NCI-H1930 (cell line): ENCODE measurements at regions not wholly inside any gene's neighbourhood (a gene's known extent, or its start where the extent isn't known, plus 50 kb on each side); places are given as distances from the start of the nearest gene placed in this dataset.

Experiments
- DNase-seq, 2 experiments: peaks; one replicate each; lab custom pipeline; 2025; lab: John Stamatoyannopoulos, UW

GRCh38 chr6:104321301-104321700 is 538.4 kb downstream of the HACE1 start:
- no peak for DNase-seq

GRCh38 chr6:104320896-104321295 is 538.8 kb downstream of the HACE1 start:
- no peak for DNase-seq

- no peak for DNase-seq
These were observed 546.9 kb downstream of the HACE1 start for GRCh38 chr6:104312851-104313250.

GRCh38 chr6:104306211-104306610 is 553.5 kb downstream of the HACE1 start:
- DNase-seq, result no peak

GRCh38 chr6:104305206-104305605 is 554.5 kb downstream of the HACE1 start:
- DNase-seq, result no peak

- no peak for DNase-seq
These were observed 557.8 kb downstream of the HACE1 start for GRCh38 chr6:104301951-104302350.

GRCh38 chr6:104286641-104287040 is 573.1 kb downstream of the HACE1 start:
- no peak for DNase-seq

- DNase-seq, result no peak
These were observed 574.8 kb downstream of the HACE1 start for GRCh38 chr6:104284872-104285271.

GRCh38 chr6:104282581-104282980 is 577.1 kb downstream of the HACE1 start:
- no peak for DNase-seq

GRCh38 chr6:104281370-104281769 is 578.3 kb downstream of the HACE1 start:
- no peak for DNase-seq

GRCh38 chr6:104268389-104268788 is 591.3 kb downstream of the HACE1 start:
- DNase-seq, result no peak

- DNase-seq, result no peak
These were observed 592.8 kb downstream of the HACE1 start for GRCh38 chr6:104266922-104267321.

GRCh38 chr6:104256646-104257045 is 603.1 kb downstream of the HACE1 start:
- no peak for DNase-seq

- no peak for DNase-seq
These were observed 606.5 kb downstream of the HACE1 start for GRCh38 chr6:104253236-104253635.

- no peak for DNase-seq
These were observed 607.4 kb downstream of the HACE1 start for GRCh38 chr6:104252276-104252675.

- DNase-seq, result no peak
These were observed 608.1 kb downstream of the HACE1 start for GRCh38 chr6:104251651-104252050.

- DNase-seq, result no peak
These were observed 618.9 kb downstream of the HACE1 start for GRCh38 chr6:104240865-104241264.

- no peak for DNase-seq
These were observed 619.7 kb downstream of the HACE1 start for GRCh38 chr6:104239971-104240370.

- DNase-seq, result no peak
These were observed 630.7 kb downstream of the HACE1 start for GRCh38 chr6:104229057-104229456.

- no peak for DNase-seq
These were observed 632.2 kb downstream of the HACE1 start for GRCh38 chr6:104227508-104227907.

- no peak for DNase-seq
These were observed 632.8 kb downstream of the HACE1 start for GRCh38 chr6:104226790-104227446.

GRCh38 chr6:104218116-104218515 is 641.6 kb downstream of the HACE1 start:
- DNase-seq, result no peak

- DNase-seq, result no peak
These were observed 644.8 kb downstream of the HACE1 start for GRCh38 chr6:104214901-104215300.

- DNase-seq, result no peak
These were observed 646.6 kb downstream of the HACE1 start for GRCh38 chr6:104212977-104213668.
